DND-41 (cell line): ENCODE measurements at regions not wholly inside any gene's neighbourhood (a gene's known extent, or its start where the extent isn't known, plus 50 kb on each side); places are given as distances from the start of the nearest gene placed in this dataset.
"Not testable (repeated sequence)": the region's sequence is repeated elsewhere in the genome, so short reads cannot be mapped to it uniquely, and the experiment has no call there.

Experiments
- ATAC-seq: fragments of 200-7000 bp; cut with Tn5 transposase; 3 replicates; pipeline ENCODE4 v1.9.1; 2021; ENCODE audit warnings: low read depth; ENCODE audit not compliant: insufficient read depth
- DNase-seq: peaks from one replicate; pipeline ENCODE4 v3.0.0-alpha.2; 2020
- H2AFZ ChIP-seq: 2 replicates; pipeline ENCODE4 v1.6.0; 2012; ENCODE audit warnings: low read depth, low read length
- H3K27ac ChIP-seq: 2 replicates; pipeline ENCODE4 v1.5.1; 2012; ENCODE audit warnings: low read length, inconsistent platforms
- H3K27me3 ChIP-seq: fragments of 200-600 bp; sonication (generic); 2 replicates; pipeline ENCODE4 v1.6.0; 2012; ENCODE audit warnings: low read length, mild to moderate bottlenecking, inconsistent platforms; ENCODE audit not compliant: insufficient read depth, poor library complexity
- H3K36me3 ChIP-seq: 2 replicates; pipeline ENCODE4 v1.5.1; 2012; ENCODE audit warnings: low read length, inconsistent platforms; ENCODE audit not compliant: insufficient read depth
- H3K4me1 ChIP-seq: 2 replicates; pipeline ENCODE4 v1.5.1; 2012; ENCODE audit warnings: mild to moderate bottlenecking, low read length; ENCODE audit not compliant: insufficient read depth
- H3K4me2 ChIP-seq: 2 replicates; pipeline ENCODE4 v1.6.0; 2012; ENCODE audit warnings: mild to moderate bottlenecking, moderate library complexity, low read length, inconsistent platforms; ENCODE audit not compliant: insufficient read depth
- H3K4me3 ChIP-seq, 2 experiments: fragments of 200-600 bp in 1 of 2; shearing (Covaris generic) in 1 of 2; 2 replicates each; pipeline ENCODE4 v1.5.1; 2012 to 2016; ENCODE audit warnings: inconsistent platforms in 2 of 2, low read length in 2 of 2, mild to moderate bottlenecking in 2 of 2, low read depth in 1 of 2, moderate library complexity in 1 of 2
- H3K79me2 ChIP-seq: 2 replicates; pipeline ENCODE4 v1.6.0; 2012; ENCODE audit warnings: low read length, inconsistent platforms; ENCODE audit not compliant: insufficient read depth
- H3K9ac ChIP-seq: 2 replicates; pipeline ENCODE4 v1.6.0; 2012; ENCODE audit warnings: low read depth, mild to moderate bottlenecking, inconsistent platforms, low read length, moderate library complexity
- H3K9me3 ChIP-seq: 2 replicates; pipeline ENCODE4 v1.5.1; 2012; ENCODE audit warnings: low read length, moderate library complexity, mild to moderate bottlenecking, inconsistent platforms; ENCODE audit not compliant: insufficient read depth, severe bottlenecking
- H4K20me1 ChIP-seq: 2 replicates; pipeline ENCODE4 v1.6.0; 2012; ENCODE audit warnings: low read length; ENCODE audit not compliant: insufficient read depth
- CTCF ChIP-seq: IDR thresholded peaks from 2 replicates; pipeline ENCODE4 v1.5.1; 2012; ENCODE audit warnings: borderline replicate concordance, low read length, moderate library complexity, mild to moderate bottlenecking; ENCODE audit not compliant: poor library complexity, severe bottlenecking; ENCODE audit errors: extremely low read depth
- EZH2 ChIP-seq: IDR thresholded peaks from 3 replicates; pipeline ENCODE4 v1.6.1; 2012; ENCODE audit warnings: borderline replicate concordance, low read depth, mild to moderate bottlenecking, moderate library complexity, low read length, inconsistent platforms; ENCODE audit not compliant: severe bottlenecking

- Histone ChIP-seq H3K27me3 (no peaks in the 10 kb centered on the region), H3K9me3 (peaks cover 3% of the 10 kb centered on the region), H3K79me2 (no peaks in the 10 kb centered on the region), H3K27ac (no peak overlapping the region), H3K4me1 (no peaks in the 10 kb centered on the region), H3K4me2 (no peak overlapping the region), H3K9ac (no peak overlapping the region), H2AFZ (no peak overlapping the region), H3K4me3 (no peak overlapping the region), H3K36me3 (no peaks in the 10 kb centered on the region), H4K20me1 (no peaks in the 10 kb centered on the region)
- ATAC-seq (no peak), DNase-seq (no peak)
- no peak for TF ChIP-seq EZH2
- no peak for TF ChIP-seq CTCF
Measured at GRCh38 chr3:31114929-31115283, 220.4 kb upstream of the GADL1 start.

- ATAC-seq, DNase-seq, H3K4me2 ChIP-seq, H3K4me1 ChIP-seq, H3K9me3 ChIP-seq, H3K9ac ChIP-seq, H4K20me1 ChIP-seq, H3K36me3 ChIP-seq, H3K27me3 ChIP-seq, H3K27ac ChIP-seq, H2AFZ ChIP-seq, H3K4me3 ChIP-seq, H3K79me2 ChIP-seq: not testable (repeated sequence)
Measured at GRCh38 chr3:31115531-31115930, 221.1 kb upstream of the GADL1 start.

GRCh38 chr3:31116651-31117050 is 222.2 kb upstream of the GADL1 start:
- Histone ChIP-seq H3K4me3 (no peak overlapping the region), H3K36me3 (no peaks in the 10 kb centered on the region), H2AFZ (no peak overlapping the region), H3K9me3 (peaks cover 3% of the 10 kb centered on the region), H3K27me3 (no peaks in the 10 kb centered on the region), H3K4me1 (no peaks in the 10 kb centered on the region), H4K20me1 (no peaks in the 10 kb centered on the region), H3K9ac (no peak overlapping the region), H3K27ac (no peak overlapping the region), H3K79me2 (no peaks in the 10 kb centered on the region), H3K4me2 (no peak overlapping the region)
- DNase-seq (no peak), ATAC-seq (no peak)
- TF ChIP-seq CTCF (no peak), EZH2 (no peak)

GRCh38 chr3:31117854-31118253 is 223.4 kb upstream of the GADL1 start:
- no peaks in the 10 kb centered on the region for H3K36me3 ChIP-seq
- DNase-seq (no peak), ATAC-seq (no peak)
- no peak overlapping the region for H3K27ac ChIP-seq
- no peak for TF ChIP-seq EZH2
- TF ChIP-seq CTCF = no peak
- no peaks in the 10 kb centered on the region for H3K79me2 ChIP-seq
- no peaks in the 10 kb centered on the region for H3K4me1 ChIP-seq
- H3K4me2 ChIP-seq = no peak overlapping the region
- no peak overlapping the region for H2AFZ ChIP-seq
- peaks cover 3% of the 10 kb centered on the region for H3K9me3 ChIP-seq
- H3K9ac ChIP-seq = no peak overlapping the region
- no peaks in the 10 kb centered on the region for H3K27me3 ChIP-seq
- no peak overlapping the region for H3K4me3 ChIP-seq
- no peaks in the 10 kb centered on the region for H4K20me1 ChIP-seq
